HCT116 (cell line): ENCODE measurements at regions not wholly inside any gene's neighbourhood (a gene's known extent, or its start where the extent isn't known, plus 50 kb on each side); places are given as distances from the start of the nearest gene placed in this dataset.

Experiments
- EZH2phosphoT487 ChIP-seq: fragments of 200-600 bp; IDR thresholded peaks from 2 replicates; pipeline ENCODE4 v1.6.1; 2018; ENCODE audit warnings: antibody characterized with exemption, borderline replicate concordance
- POLR2A ChIP-seq: IDR thresholded peaks from 2 replicates; pipeline ENCODE4 v1.7.0; 2011; ENCODE audit warnings: borderline replicate concordance; ENCODE audit not compliant: insufficient read depth, insufficient read length; ENCODE audit errors: extremely low read depth
- TF ChIP-seq, protein P1 (sequence below), 3 experiments: fragments of 200-600 bp in 1 of 3; sonication (generic) in 1 of 3; IDR thresholded peaks in 2 of 3; conservative IDR thresholded peaks in 1 of 3; 2 replicates each; pipeline ENCODE4 v1.5.1; 2012 to 2017; ENCODE audit warnings: low read depth in 2 of 3, low read length in 2 of 3, antibody characterized with exemption in 1 of 3, borderline replicate concordance in 1 of 3, control low read depth in 1 of 3, mild to moderate bottlenecking in 1 of 3, mixed read lengths in 1 of 3, mixed run types in 1 of 3, moderate library complexity in 1 of 3; ENCODE audit not compliant: insufficient read depth in 1 of 3

DNA sequence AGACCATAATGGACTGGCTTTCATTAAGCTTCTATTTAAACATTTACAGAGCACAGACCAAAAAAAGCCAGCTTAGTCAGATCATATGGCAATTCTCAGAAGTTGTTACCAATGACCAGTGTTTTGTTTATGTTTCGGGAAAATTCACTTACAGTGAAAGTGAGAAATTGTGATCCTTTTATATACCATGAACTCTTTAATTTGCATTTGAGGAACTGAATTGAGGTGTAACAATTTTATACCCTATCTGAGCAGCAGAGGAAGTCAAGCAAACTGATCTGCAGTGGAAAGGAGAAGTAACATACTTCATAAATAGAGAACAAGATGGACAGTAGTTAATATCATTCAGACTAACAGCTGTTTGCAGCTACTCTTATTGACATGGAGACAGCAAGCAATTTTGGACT lies 97.1 kb downstream of the TMA16 start:
- TF ChIP-seq, protein P1, sequence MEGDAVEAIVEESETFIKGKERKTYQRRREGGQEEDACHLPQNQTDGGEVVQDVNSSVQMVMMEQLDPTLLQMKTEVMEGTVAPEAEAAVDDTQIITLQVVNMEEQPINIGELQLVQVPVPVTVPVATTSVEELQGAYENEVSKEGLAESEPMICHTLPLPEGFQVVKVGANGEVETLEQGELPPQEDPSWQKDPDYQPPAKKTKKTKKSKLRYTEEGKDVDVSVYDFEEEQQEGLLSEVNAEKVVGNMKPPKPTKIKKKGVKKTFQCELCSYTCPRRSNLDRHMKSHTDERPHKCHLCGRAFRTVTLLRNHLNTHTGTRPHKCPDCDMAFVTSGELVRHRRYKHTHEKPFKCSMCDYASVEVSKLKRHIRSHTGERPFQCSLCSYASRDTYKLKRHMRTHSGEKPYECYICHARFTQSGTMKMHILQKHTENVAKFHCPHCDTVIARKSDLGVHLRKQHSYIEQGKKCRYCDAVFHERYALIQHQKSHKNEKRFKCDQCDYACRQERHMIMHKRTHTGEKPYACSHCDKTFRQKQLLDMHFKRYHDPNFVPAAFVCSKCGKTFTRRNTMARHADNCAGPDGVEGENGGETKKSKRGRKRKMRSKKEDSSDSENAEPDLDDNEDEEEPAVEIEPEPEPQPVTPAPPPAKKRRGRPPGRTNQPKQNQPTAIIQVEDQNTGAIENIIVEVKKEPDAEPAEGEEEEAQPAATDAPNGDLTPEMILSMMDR (IDR thresholded peaks at IDR 0.05 in 2 of 3, conservative IDR thresholded peaks at IDR 0.05 in 1 of 3; ENCODE audit: borderline replicate concordance in 1 of 3, insufficient read depth in 1 of 3, low read depth in 2 of 3, low read length in 2 of 3) = no peak
- no peak for TF ChIP-seq POLR2A
- TF ChIP-seq EZH2phosphoT487 = no peak
